HG03175 (cell line): ENCODE measurements at regions not wholly inside any gene's neighbourhood (a gene's known extent, or its start where the extent isn't known, plus 50 kb on each side); places are given as distances from the start of the nearest gene placed in this dataset.
"Not testable (repeated sequence)": the region's sequence is repeated elsewhere in the genome, so short reads cannot be mapped to it uniquely, and the experiment has no call there.

Experiments used
- ATAC-seq: cut with Tn5 transposase; IDR thresholded peaks from one replicate; pipeline ENCODE4 v1.9.1; 2021; ENCODE audit warnings: mild to moderate bottlenecking, moderate library complexity; ENCODE audit not compliant: unreplicated experiment

DNA sequence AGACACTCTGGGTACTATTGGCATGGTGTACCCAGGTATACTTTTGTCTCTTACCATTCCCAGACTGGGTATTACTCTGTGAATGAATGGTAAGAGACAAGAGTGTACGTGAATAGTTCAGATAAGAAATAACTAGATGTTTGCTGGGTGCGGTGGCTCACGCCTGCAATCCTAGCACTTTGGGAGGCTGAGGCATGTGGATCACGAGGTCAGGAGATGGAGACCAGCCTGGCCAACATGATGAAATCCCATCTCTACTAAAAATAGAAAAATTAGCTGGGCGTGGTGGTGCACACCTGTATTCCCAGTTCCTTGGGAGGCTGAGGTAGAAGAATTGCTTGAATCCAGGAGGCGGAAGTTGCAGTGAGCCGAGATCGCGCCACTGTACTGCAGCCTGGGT is 75.8 kb upstream of the VKORC1L1 start:
- not testable (repeated sequence) for ATAC-seq

DNA sequence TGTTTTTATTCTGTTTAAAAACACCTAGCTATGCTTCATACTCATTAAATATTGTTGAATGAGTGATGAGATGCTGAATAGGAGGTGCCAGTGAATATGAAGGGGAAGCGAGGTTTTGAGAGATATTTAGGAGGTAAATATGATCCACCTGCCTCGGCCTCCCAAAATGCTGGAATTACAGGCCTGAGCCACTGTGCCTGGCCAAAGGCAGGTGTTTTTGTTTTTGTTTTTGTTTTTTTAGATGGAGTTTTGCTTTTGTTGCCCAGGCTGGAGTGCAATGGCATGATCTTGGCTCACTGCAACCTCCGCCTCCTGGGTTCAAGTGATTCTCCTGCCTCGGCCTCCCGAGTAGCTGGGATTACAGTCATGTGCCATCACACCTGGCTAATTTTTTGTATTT is 75.3 kb upstream of the VKORC1L1 start:
- not testable (repeated sequence) for ATAC-seq

- ATAC-seq: peak; percentile 99
These were observed 74.5 kb upstream of the VKORC1L1 start for GRCh38 chr7:65798111-65799075.

DNA sequence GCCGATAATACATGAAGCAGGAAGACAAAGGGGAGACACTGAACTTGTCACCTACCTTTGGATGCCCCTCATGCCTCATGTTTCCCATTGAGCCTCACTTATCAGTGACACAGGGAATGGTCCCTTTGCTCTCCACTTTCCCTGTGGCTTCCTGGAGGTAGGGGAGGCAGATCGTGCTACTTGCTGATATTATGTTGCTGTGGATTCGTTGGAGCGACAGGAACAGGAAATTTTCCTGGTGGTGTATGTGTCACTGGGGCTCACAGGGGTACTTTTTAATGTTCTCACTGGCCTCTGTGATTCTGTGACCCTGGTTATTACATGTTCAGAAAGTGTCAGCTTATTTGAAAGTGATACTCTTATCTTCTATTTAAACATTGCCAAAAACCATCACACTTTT is 72.7 kb upstream of the VKORC1L1 start:
- ATAC-seq: not testable (repeated sequence)

GRCh38 chr7:65800890-65801341 is 72.0 kb upstream of the VKORC1L1 start:
- no peak for ATAC-seq

DNA sequence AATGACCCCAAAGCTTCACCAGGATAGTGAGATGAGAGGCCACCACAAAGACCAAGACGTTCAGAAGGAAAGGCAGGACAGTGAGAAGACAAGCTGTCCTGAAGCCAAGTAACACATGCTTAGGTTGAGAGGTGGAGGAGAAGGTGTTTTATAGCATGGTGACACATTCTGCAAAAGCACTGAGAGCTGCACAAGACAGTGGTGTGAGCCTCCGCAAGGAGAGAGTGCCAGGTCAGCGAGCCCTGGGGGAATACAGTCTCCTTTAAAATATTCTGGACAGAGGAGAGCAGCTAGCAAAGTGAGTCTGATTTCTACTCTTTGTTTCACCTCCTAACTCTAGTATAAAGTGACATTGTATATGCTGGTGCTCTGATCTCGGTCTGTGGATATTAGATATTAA is 68.0 kb upstream of the VKORC1L1 start:
- no peak for ATAC-seq

DNA sequence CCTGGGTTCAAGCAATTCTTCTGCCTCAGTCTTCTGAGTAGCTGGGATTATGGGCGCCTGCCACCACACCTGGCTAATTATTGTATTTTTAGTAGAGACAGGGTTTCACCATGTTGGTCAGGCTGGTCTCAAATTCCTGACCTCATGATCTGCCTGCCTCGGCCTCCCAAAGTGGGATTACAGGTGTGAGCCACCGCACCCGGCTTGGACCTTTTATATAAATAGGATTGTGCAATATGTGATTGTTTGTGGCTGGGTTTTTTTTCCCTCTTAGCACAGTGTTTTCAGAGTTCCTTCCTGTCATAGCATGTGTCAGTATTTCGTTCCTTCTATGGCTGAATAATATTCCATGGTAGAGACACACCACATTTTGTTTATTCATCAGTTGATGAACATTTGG is 65.8 kb upstream of the VKORC1L1 start:
- not testable (repeated sequence) for ATAC-seq

- ATAC-seq: peak; percentile 86
These were observed 63.5 kb upstream of the VKORC1L1 start for GRCh38 chr7:65809259-65809981.

DNA sequence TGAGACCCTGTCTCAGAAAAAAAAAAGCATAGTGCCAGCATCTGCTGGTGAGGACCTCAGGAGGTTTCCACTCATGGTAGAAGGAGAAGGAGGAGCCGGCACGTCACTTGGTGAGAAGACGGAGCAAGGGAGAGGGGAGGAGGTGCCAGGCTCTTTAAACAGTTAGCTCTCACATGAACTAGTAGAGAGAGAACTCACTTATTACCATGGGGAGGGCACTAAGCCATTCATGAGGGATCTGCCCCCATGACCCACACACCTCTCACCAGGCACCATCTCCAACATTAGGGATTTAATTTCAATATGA is 62.9 kb upstream of the VKORC1L1 start:
- ATAC-seq: peak; percentile 42

GRCh38 chr7:65812281-65812680 is 60.6 kb upstream of the VKORC1L1 start:
- no peak for ATAC-seq

DNA sequence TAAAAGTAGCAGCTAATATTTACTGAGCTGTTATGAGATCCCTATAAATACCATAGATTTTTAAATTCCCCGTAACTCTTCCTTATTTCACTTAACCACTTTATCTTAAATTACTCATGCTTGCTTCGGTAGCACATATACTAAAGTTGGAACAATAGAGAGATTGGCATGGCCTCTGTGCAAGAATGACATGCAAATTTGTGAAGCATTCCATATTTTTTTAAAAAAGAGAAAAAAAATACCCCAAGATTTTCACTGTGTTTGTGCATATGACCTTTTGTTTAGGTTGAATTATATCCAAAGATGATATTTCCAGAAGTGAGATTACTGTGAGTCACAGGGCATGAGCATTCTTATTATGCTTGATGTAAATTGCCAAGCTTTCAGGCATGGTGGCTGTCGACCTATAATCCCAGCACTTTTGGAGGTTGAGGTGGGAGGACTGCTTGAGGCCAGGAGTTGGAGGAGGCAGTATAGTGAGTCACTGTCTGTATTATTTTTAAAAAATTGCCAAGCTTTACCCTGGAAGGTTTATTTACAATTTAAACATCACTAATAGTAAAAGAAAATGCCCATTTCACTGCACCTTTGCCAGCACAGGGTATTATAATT is 58.2 kb upstream of the VKORC1L1 start:
- not testable (repeated sequence) for ATAC-seq

- ATAC-seq: no peak
These were observed 52.5 kb upstream of the VKORC1L1 start for GRCh38 chr7:65820287-65820950.
